ENCODE measurements at regions not wholly inside any gene's neighbourhood (a gene's known extent, or its start where the extent isn't known, plus 50 kb on each side); places are given as distances from the start of the nearest gene placed in this dataset.
A peak's percentile ranks its signal among the peaks of the same experiment; 100 is the strongest.

DNA sequence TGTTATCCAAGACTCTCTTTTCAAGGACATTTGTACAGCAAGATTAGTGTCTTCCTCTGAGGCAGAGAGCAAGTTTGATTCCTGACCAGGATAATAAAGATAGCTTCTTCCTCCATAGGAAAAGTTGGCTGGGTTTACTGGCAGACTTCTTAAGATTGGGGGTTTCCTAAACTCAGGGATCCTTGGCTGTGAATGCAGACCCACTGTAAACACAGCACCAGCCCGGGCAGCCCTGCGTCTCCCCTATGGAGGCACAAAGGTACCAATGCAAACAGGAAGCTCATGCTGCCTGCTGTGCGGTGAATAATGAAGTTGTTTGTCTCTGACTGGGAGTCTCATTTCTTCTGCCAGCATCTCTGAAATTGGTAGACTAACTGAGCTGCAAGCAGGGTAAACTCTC lies 96.2 kb upstream of the ARHGAP28 start:
- peak; percentile 85 for DNase-seq
- Histone ChIP-seq H3K9me3 (ENCODE audit: control insufficient read depth, low read length) (peaks cover 8% of the 10 kb centered on the region), H3K4me3 (ENCODE audit: low read length) (no peak overlapping the region), H3K4me1 (ENCODE audit: control insufficient read depth, insufficient read depth, low read length) (no peaks in the 10 kb centered on the region), H3K9ac (ENCODE audit: extremely low read depth, low read length, poor library complexity, severe bottlenecking) (no peak overlapping the region), H3K36me3 (ENCODE audit: control insufficient read depth, insufficient read depth, low read length) (no peaks in the 10 kb centered on the region), H3K27me3 (ENCODE audit: control insufficient read depth, insufficient read depth, low read length, poor library complexity, severe bottlenecking) (no peaks in the 10 kb centered on the region), H3K27ac (ENCODE audit: low read depth, low read length) (no peak overlapping the region)
- Mint-ChIP-seq H3K36me3 (ENCODE audit: low read depth) (peaks cover 5% of the 10 kb centered on the region), H3K4me1 (peaks cover 20% of the 10 kb centered on the region), H3K27ac (no peak overlapping the region), H3K9me3 (peaks cover 8% of the 10 kb centered on the region), H3K27me3 (ENCODE audit: insufficient read depth) (no peaks in the 10 kb centered on the region), H3K4me3 (no peak overlapping the region)
- WGBS, 2 experiments (ENCODE audit: insufficient coverage in 1 of 2, insufficient read length in 1 of 2) = 0 to 22% methylated on average over 1 to 3 of the region's 3 CpGs
- TF ChIP-seq, protein P1, sequence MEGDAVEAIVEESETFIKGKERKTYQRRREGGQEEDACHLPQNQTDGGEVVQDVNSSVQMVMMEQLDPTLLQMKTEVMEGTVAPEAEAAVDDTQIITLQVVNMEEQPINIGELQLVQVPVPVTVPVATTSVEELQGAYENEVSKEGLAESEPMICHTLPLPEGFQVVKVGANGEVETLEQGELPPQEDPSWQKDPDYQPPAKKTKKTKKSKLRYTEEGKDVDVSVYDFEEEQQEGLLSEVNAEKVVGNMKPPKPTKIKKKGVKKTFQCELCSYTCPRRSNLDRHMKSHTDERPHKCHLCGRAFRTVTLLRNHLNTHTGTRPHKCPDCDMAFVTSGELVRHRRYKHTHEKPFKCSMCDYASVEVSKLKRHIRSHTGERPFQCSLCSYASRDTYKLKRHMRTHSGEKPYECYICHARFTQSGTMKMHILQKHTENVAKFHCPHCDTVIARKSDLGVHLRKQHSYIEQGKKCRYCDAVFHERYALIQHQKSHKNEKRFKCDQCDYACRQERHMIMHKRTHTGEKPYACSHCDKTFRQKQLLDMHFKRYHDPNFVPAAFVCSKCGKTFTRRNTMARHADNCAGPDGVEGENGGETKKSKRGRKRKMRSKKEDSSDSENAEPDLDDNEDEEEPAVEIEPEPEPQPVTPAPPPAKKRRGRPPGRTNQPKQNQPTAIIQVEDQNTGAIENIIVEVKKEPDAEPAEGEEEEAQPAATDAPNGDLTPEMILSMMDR (conservative IDR thresholded peaks at IDR 0.05) = no peak

DNA sequence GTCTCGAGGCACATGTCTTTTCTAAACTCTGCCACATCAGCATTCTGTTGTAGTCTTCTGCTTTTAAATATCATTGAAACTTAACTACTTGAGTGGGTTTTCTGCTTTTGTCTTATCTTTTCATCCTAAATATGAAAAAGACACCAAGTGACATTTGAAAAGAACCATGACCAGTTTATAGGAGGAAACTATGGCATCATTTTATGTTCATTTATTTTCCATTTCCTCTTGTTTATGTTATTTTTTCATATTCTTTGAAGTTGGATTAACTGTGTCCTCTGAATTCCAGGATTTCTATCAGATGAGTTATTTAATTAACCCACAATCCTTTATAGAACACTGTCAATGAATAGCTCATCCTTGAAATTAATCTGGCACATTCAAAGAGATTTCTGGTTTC lies 93.4 kb upstream of the ARHGAP28 start:
- no peak overlapping the region for H3K27ac ChIP-seq (ENCODE audit: low read depth, low read length)
- no peaks in the 10 kb centered on the region for H3K27me3 Mint-ChIP-seq (ENCODE audit: insufficient read depth)
- H3K4me3 ChIP-seq (ENCODE audit: low read length) = no peak overlapping the region
- TF ChIP-seq, protein P1 (conservative IDR thresholded peaks at IDR 0.05) = no peak
- H3K36me3 ChIP-seq (ENCODE audit: control insufficient read depth, insufficient read depth, low read length) = no peaks in the 10 kb centered on the region
- H3K4me3 Mint-ChIP-seq = no peak overlapping the region
- no peaks in the 10 kb centered on the region for H3K4me1 ChIP-seq (ENCODE audit: control insufficient read depth, insufficient read depth, low read length)
- peaks cover 33% of the 10 kb centered on the region for H3K4me1 Mint-ChIP-seq
- peaks cover 6% of the 10 kb centered on the region for H3K9me3 ChIP-seq (ENCODE audit: control insufficient read depth, low read length)
- WGBS, 2 experiments (ENCODE audit: insufficient coverage in 1 of 2, insufficient read length in 1 of 2) = 95% methylated on average over 1 of the region's 1 CpG; no CpG with 5 or more reads in 1 of the 2 experiments
- H3K9ac ChIP-seq (ENCODE audit: extremely low read depth, low read length, poor library complexity, severe bottlenecking) = no peak overlapping the region
- H3K9me3 Mint-ChIP-seq = peaks cover 5% of the 10 kb centered on the region
- peaks cover 5% of the 10 kb centered on the region for H3K36me3 Mint-ChIP-seq (ENCODE audit: low read depth)
- DNase-seq = no peak
- no peak overlapping the region for H3K27ac Mint-ChIP-seq
- no peaks in the 10 kb centered on the region for H3K27me3 ChIP-seq (ENCODE audit: control insufficient read depth, insufficient read depth, low read length, poor library complexity, severe bottlenecking)

DNA sequence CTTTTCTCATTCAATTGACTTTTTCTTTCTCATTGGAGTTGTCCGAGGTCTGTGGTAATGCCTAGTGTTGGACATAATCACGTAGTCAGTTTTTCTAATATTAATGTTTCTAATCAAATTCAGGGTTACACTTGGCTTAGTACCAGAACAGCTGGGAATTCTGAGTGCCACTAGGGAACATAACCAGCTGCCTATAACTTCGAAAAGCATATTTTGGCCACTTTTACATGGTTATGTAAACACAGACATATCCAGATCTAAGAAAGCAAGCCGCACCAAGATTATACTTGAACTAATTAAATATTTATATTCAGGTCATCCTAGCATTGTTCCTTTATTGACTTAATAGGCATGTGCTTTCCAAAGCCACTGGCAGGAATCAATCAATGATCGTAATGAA lies 91.1 kb upstream of the ARHGAP28 start:
- H3K9me3 ChIP-seq (ENCODE audit: control insufficient read depth, low read length) = no peaks in the 10 kb centered on the region
- Mint-ChIP-seq H3K27me3 (ENCODE audit: insufficient read depth) (no peaks in the 10 kb centered on the region), H3K4me3 (no peak overlapping the region), H3K4me1 (peaks cover 23% of the 10 kb centered on the region), H3K27ac (no peak overlapping the region), H3K9me3 (no peaks in the 10 kb centered on the region), H3K36me3 (ENCODE audit: low read depth) (no peaks in the 10 kb centered on the region)
- H3K9ac ChIP-seq (ENCODE audit: extremely low read depth, low read length, poor library complexity, severe bottlenecking) = no peak overlapping the region
- H3K27ac ChIP-seq (ENCODE audit: low read depth, low read length) = no peak overlapping the region
- no peaks in the 10 kb centered on the region for H3K36me3 ChIP-seq (ENCODE audit: control insufficient read depth, insufficient read depth, low read length)
- H3K4me1 ChIP-seq (ENCODE audit: control insufficient read depth, insufficient read depth, low read length) = no peaks in the 10 kb centered on the region
- 97 to 100% methylated on average over 2 to 5 of the region's 5 CpGs for WGBS, 2 experiments (ENCODE audit: insufficient coverage in 1 of 2, insufficient read length in 1 of 2)
- TF ChIP-seq, protein P1 (conservative IDR thresholded peaks at IDR 0.05) = no peak
- no peak for DNase-seq
- no peaks in the 10 kb centered on the region for H3K27me3 ChIP-seq (ENCODE audit: control insufficient read depth, insufficient read depth, low read length, poor library complexity, severe bottlenecking)
- H3K4me3 ChIP-seq (ENCODE audit: low read length) = no peak overlapping the region
